GM19025 (cell line): ENCODE measurements at regions not wholly inside any gene's neighbourhood (a gene's known extent, or its start where the extent isn't known, plus 50 kb on each side); places are given as distances from the start of the nearest gene placed in this dataset.
"Not testable (repeated sequence)": the region's sequence is repeated elsewhere in the genome, so short reads cannot be mapped to it uniquely, and the experiment has no call there.

Experiments used
- ATAC-seq: cut with Tn5 transposase; IDR thresholded peaks from one replicate; pipeline ENCODE4 v1.9.1; 2021; ENCODE audit warnings: mild to moderate bottlenecking, low read depth, moderate library complexity; ENCODE audit not compliant: unreplicated experiment

GRCh38 chr5:122515210-122515609, 203.2 kb downstream of the SNCAIP start:
- not testable (repeated sequence) for ATAC-seq

- ATAC-seq: peak; percentile 66
These were observed 203.8 kb downstream of the SNCAIP start for GRCh38 chr5:122515709-122516431.

GRCh38 chr5:122516432-122516743, 204.4 kb downstream of the SNCAIP start:
- no peak for ATAC-seq

- no peak for ATAC-seq
These were observed 205.1 kb downstream of the SNCAIP start for GRCh38 chr5:122517091-122517490.

GRCh38 chr5:122523776-122524175, 211.7 kb downstream of the SNCAIP start:
- no peak for ATAC-seq

DNA sequence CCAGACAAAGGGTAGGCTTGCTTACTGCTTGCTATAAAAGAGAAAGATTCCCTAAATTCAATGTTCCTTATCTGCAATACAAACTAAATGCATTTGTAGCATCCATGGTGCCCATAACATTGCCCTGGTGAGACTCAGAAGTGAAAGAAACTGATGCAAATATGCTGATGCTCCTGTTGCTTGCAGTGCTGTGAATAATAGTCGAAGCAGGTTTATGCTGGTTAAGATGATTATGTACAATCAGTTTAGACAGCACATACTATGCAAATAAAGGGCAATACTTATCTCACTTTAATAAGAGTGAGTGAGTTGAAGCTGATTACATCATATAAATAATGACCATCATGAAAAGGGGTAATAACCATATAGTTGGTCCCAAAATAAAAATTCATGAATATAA, 215.5 kb downstream of the SNCAIP start:
- no peak for ATAC-seq

- no peak for ATAC-seq
These were observed 220.0 kb downstream of the SNCAIP start for GRCh38 chr5:122532035-122532434.

DNA sequence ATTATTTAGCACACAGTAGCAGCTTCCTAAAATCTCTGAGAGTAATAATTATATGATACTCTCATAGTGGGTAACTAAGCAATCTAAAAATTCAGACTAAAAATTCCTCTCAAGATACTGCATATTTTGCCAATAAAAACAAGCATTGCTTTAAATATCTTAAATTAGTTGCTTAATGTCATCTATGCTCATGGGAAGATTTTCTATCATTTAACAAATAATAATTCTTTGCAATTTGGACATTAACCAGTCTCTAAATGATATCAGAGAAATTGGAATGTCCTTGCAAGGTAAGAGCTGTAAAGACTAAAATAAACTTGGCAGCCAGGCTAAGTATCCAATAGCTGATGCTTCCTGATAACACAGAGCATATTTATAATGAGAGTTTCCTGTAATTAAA, 221.8 kb downstream of the SNCAIP start:
- ATAC-seq: no peak

- no peak for ATAC-seq
These were observed 222.8 kb downstream of the SNCAIP start for GRCh38 chr5:122534829-122535228.

- no peak for ATAC-seq
These were observed 229.4 kb downstream of the SNCAIP start for GRCh38 chr5:122541388-122541787.

- no peak for ATAC-seq
These were observed 228.9 kb upstream of the SNX2 start for GRCh38 chr5:122545986-122546385.

- ATAC-seq: no peak
These were observed 227.7 kb upstream of the SNX2 start for GRCh38 chr5:122547219-122547618.

DNA sequence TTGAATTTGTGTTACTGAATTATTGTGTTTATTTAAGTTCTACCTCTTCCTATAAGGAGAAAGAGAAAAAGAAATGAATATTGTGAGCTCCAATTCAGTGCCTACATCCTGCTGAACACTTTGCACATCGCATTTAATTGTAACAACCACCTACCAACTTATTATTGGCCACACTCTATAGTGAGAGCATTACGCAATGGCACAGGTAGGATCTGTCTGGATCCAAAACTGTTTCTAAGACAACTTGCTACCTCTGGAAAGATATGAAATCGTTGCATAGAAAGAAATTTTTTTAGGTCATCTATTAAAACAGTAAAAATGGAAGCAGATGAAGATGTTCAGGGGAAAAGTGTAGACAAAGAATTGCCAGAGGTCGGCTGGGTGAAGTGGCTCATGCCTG, 227.2 kb upstream of the SNX2 start:
- ATAC-seq: no peak

GRCh38 chr5:122559676-122560075, 215.2 kb upstream of the SNX2 start:
- no peak for ATAC-seq

GRCh38 chr5:122561209-122561608, 213.7 kb upstream of the SNX2 start:
- no peak for ATAC-seq

DNA sequence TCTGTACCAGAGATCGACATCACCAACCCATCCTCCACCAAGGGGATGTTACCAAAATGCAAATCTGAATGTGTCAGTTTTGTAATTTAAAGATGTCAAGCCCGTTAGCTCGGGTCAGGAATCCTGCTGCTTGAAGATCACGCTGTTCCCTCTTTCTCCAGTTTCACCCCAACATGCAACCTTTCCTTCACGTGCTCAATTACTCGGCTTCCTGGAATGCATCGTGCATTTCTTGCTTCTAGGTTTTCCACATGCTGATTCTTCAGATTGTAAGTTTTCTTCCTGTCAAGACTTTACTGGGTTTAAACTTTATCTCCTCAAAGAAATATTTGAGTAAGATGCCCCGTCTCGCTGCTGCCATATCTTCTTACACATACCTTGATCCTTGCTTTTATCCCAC, 209.5 kb upstream of the SNX2 start:
- no peak for ATAC-seq

GRCh38 chr5:122576256-122577016, 198.4 kb upstream of the SNX2 start:
- ATAC-seq: no peak

- ATAC-seq: no peak
These were observed 193.3 kb upstream of the SNX2 start for GRCh38 chr5:122581629-122582028.

DNA sequence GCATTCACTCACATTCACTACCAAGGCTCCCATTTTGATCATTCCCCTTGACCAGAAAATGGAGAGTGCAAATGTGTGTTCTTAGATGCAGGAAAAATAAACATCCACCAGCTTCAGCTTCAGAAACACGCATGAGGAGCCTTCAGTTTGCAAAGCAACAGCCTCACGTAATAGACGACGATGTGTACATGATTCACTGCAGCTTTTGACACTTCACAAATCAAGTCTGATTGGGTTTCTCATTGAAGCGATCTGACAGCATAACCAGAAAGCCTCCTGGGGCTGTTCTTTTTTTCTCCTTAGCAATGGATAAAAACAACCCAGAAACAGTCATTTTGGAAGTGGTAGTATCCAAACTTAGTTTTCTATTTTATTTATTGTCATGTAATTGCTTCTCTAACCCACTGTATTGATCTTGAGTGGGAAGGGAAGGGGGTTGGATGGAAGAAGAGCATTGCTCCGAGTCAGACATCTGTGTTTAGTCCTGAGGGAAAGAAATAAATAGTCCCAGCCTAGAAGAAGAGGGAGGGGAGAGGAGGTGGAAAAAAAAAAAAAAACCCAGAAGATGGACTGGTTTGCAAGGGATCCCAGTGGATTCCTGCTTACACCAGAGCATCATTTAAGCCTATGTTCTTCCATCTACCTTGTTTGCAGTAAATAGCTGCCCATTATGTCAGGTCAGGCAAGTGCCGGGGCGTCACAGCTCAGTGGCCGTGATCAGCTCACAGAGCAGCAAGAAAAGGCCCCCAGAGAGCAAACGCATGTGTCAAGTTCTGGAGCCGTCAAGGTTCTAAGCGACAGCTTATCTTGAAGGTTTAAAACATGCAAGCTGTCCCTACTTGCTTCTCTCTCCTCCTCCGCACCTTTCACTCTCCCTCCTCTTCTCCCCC, 190.2 kb upstream of the SNX2 start:
- ATAC-seq: no peak

GRCh38 chr5:122585371-122585770, 189.5 kb upstream of the SNX2 start:
- no peak for ATAC-seq

- ATAC-seq: no peak
These were observed 188.5 kb upstream of the SNX2 start for GRCh38 chr5:122586351-122586750.
